ENCODE measurements at regions not wholly inside any gene's neighbourhood (a gene's known extent, or its start where the extent isn't known, plus 50 kb on each side); places are given as distances from the start of the nearest gene placed in this dataset.

- no peak for TF ChIP-seq CTCF (IDR thresholded peaks at IDR 0.05; ENCODE audit: low read length)
- no peak for TF ChIP-seq EZH2 (optimal IDR thresholded peaks at IDR 0.05; ENCODE audit: low read depth, low read length)
- no peak for TF ChIP-seq EZH2phosphoT487 (IDR thresholded peaks at IDR 0.05; ENCODE audit: low read length)
These were observed 100.0 kb upstream of the SLC25A33 start for GRCh38 chr1:9439074-9439761.
